HEK293 (cell line): ENCODE measurements at regions not wholly inside any gene's neighbourhood (a gene's known extent, or its start where the extent isn't known, plus 50 kb on each side); places are given as distances from the start of the nearest gene placed in this dataset.

Experiments used
- CTCF ChIA-PET: fragments of 350-600 bp; formaldehyde crosslinking; extraction: SDS; loops from one replicate; lab custom pipeline; 2021; ENCODE audit warnings: antibody characterized with exemption; lab: Yijun Ruan, JAX
- POLR2A ChIA-PET: fragments of 300-600 bp; formaldehyde crosslinking; extraction: SDS; loops from one replicate; lab custom pipeline; 2020; ENCODE audit warnings: antibody characterized with exemption, inconsistent platforms; lab: Yijun Ruan, JAX
- H3K27ac ChIP-seq: fragments of 200-500 bp; sonication (Bioruptor generic); 2 replicates; pipeline ENCODE4 v1.5.1; 2014; ENCODE audit warnings: low read depth, low read length, control low read depth, inconsistent platforms; ENCODE audit errors: extremely low read depth
- H3K36me3 ChIP-seq, 2 experiments: fragments of 200-500 bp in 1 of 2; sonication (Bioruptor generic) in 1 of 2; 1 replicate in 1 of 2; 2 replicates in 1 of 2; pipeline ENCODE4 v1.5.1; 2014 to 2017; ENCODE audit warnings: inconsistent platforms in 2 of 2, low read length in 2 of 2; ENCODE audit not compliant: control insufficient read depth in 2 of 2, insufficient read depth in 1 of 2
- H3K4me1 ChIP-seq: fragments of 200-500 bp; sonication (Bioruptor generic); 2 replicates; pipeline ENCODE4 v1.5.1; 2014; ENCODE audit warnings: mild to moderate bottlenecking, low read length, inconsistent platforms; ENCODE audit not compliant: control insufficient read depth, insufficient read depth
- H3K4me3 ChIP-seq: 2 replicates; pipeline ENCODE4 v1.5.1; 2011; ENCODE audit warnings: low read depth, mild to moderate bottlenecking, control low read depth, low read length, moderate library complexity
- H3K9me3 ChIP-seq: fragments of 200-500 bp; sonication (Bioruptor generic); 2 replicates; pipeline ENCODE4 v1.5.1; 2014; ENCODE audit warnings: low read depth, low read length, inconsistent platforms; ENCODE audit not compliant: control insufficient read depth, insufficient read depth
- HOXA7 ChIP-seq: sonication (generic); formaldehyde crosslinking; IDR thresholded peaks from 2 replicates; pipeline ENCODE4 v1.8.1; 2022; ENCODE audit warnings: missing genetic modification reagents, borderline replicate concordance
- SP3 ChIP-seq: fragments of 450-650 bp; formaldehyde crosslinking; IDR thresholded peaks from 2 replicates; pipeline ENCODE4 v1.5.1; 2016; ENCODE audit warnings: missing biosample characterization, missing genetic modification characterization
- ZBTB1 ChIP-seq: fragments of 450-650 bp; formaldehyde crosslinking; IDR thresholded peaks from 2 replicates; pipeline ENCODE4 v1.5.1; 2016; ENCODE audit warnings: missing biosample characterization, missing genetic modification characterization
- ZBTB20 ChIP-seq: fragments of 450-650 bp; formaldehyde crosslinking; IDR thresholded peaks from 2 replicates; pipeline ENCODE4 v1.5.1; 2016; ENCODE audit warnings: missing biosample characterization, missing genetic modification characterization
- ZNF114 ChIP-seq: fragments of 450-650 bp; formaldehyde crosslinking; IDR thresholded peaks from 2 replicates; pipeline ENCODE4 v1.5.0; 2017; ENCODE audit warnings: missing biosample characterization, missing genetic modification characterization
- ZNF157 ChIP-seq: fragments of 450-650 bp; formaldehyde crosslinking; IDR thresholded peaks from 2 replicates; pipeline ENCODE4 v1.5.1; 2016; ENCODE audit warnings: missing biosample characterization, missing genetic modification characterization
- ZNF404 ChIP-seq: fragments of 450-650 bp; formaldehyde crosslinking; IDR thresholded peaks from 2 replicates; pipeline ENCODE4 v1.5.1; 2017; ENCODE audit warnings: missing biosample characterization, missing genetic modification characterization
- ZNF707 ChIP-seq: fragments of 450-650 bp; formaldehyde crosslinking; IDR thresholded peaks from 2 replicates; pipeline ENCODE4 v1.5.1; 2016; ENCODE audit warnings: missing biosample characterization, missing genetic modification characterization
- ZNF791 ChIP-seq: fragments of 450-650 bp; formaldehyde crosslinking; IDR thresholded peaks from 2 replicates; pipeline ENCODE4 v1.5.1; 2016; ENCODE audit warnings: missing biosample characterization, missing genetic modification characterization
- ZNF837 ChIP-seq: fragments of 450-650 bp; formaldehyde crosslinking; IDR thresholded peaks from 2 replicates; pipeline ENCODE4 v1.5.1; 2016; ENCODE audit warnings: missing biosample characterization, missing genetic modification characterization
- ZSCAN23 ChIP-seq: fragments of 450-650 bp; formaldehyde crosslinking; IDR thresholded peaks from 2 replicates; pipeline ENCODE4 v1.5.1; 2016; ENCODE audit warnings: missing biosample characterization, missing genetic modification characterization
- TF ChIP-seq, protein P1 (sequence below): fragments of 450-650 bp; formaldehyde crosslinking; IDR thresholded peaks from 2 replicates; pipeline ENCODE4 v1.5.1; 2016; ENCODE audit warnings: missing biosample characterization, missing genetic modification characterization, borderline replicate concordance
- TF ChIP-seq, protein P2 (sequence below): fragments of 450-650 bp; formaldehyde crosslinking; IDR thresholded peaks from 2 replicates; pipeline ENCODE4 v1.5.1; 2016; ENCODE audit warnings: missing biosample characterization, missing genetic modification characterization
- TF ChIP-seq, protein P3 (sequence below): fragments of 450-650 bp; formaldehyde crosslinking; IDR thresholded peaks from 2 replicates; pipeline ENCODE4 v1.5.1; 2016; ENCODE audit warnings: missing biosample characterization, missing genetic modification characterization
- TF ChIP-seq, protein P4 (sequence below): fragments of 450-650 bp; formaldehyde crosslinking; IDR thresholded peaks from 2 replicates; pipeline ENCODE4 v1.5.1; 2016; ENCODE audit warnings: missing biosample characterization, missing genetic modification characterization, low read depth
- TF ChIP-seq, protein P5 (sequence below): fragments of 450-650 bp; formaldehyde crosslinking; IDR thresholded peaks from 2 replicates; pipeline ENCODE4 v1.5.1; 2017; ENCODE audit warnings: missing biosample characterization, missing genetic modification characterization

DNA sequence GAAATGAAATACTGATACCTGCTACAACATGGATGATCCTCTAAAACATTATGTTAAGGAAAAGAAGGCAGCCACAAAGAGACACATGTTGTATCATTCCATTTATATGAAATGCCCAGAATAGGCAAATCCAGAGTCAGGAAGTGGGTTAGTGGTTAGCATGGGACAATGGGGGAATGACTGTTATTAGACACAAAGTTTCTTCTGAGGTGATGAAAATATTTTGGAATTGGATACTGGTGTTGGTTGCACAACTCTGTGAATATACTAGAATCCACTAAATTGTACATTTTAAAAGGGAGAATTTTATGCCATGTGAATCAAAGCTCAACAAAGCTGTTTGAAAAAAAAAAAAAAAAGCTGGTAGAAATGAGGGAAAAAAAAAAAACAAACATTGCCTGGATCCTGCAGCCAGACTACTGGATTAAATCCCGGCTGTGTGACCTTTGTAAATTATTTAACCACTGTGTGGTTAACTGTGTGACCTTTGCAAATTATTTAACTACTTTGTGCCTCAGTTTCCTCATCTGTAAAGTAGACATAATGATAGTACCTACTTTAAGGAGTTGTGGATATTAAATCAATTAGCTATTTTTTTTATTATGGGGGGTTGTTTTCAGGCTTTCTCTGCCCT lies 75.6 kb upstream of the PRICKLE2 start:
- ChIA-PET POLR2A (interaction anchor here (0.6 kb wide), 1 partner anchor 54 kb away, joined by 4 read pairs; no protein-coding TSS in a partner anchor), CTCF (interaction anchor here (0.6 to 0.8 kb wide), 3 partner anchors 24 to 1138 kb away, joined by 3 to 4 read pairs (median 3); no protein-coding TSS in a partner anchor)
- Histone ChIP-seq H3K9me3 (no peaks in the 10 kb centered on the region), H3K4me3 (no peak overlapping the region), H3K4me1 (no peaks in the 10 kb centered on the region), H3K27ac (no peak overlapping the region), H3K36me3 (no peaks in the 10 kb centered on the region)
- TF ChIP-seq ZNF114 (no peak), ZBTB20 (tag by site-specific recombination) (no peak), ZNF837 (tag by site-specific recombination) (no peak), ZNF707 (no peak), ZNF157 (tag by site-specific recombination) (no peak), ZBTB1 (tag by site-specific recombination) (no peak), ZNF791 (no peak), SP3 (no peak), HOXA7 (CRISPR knock-in tag) (no peak), ZSCAN23 (no peak), ZNF404 (no peak)
- TF ChIP-seq, protein P1, sequence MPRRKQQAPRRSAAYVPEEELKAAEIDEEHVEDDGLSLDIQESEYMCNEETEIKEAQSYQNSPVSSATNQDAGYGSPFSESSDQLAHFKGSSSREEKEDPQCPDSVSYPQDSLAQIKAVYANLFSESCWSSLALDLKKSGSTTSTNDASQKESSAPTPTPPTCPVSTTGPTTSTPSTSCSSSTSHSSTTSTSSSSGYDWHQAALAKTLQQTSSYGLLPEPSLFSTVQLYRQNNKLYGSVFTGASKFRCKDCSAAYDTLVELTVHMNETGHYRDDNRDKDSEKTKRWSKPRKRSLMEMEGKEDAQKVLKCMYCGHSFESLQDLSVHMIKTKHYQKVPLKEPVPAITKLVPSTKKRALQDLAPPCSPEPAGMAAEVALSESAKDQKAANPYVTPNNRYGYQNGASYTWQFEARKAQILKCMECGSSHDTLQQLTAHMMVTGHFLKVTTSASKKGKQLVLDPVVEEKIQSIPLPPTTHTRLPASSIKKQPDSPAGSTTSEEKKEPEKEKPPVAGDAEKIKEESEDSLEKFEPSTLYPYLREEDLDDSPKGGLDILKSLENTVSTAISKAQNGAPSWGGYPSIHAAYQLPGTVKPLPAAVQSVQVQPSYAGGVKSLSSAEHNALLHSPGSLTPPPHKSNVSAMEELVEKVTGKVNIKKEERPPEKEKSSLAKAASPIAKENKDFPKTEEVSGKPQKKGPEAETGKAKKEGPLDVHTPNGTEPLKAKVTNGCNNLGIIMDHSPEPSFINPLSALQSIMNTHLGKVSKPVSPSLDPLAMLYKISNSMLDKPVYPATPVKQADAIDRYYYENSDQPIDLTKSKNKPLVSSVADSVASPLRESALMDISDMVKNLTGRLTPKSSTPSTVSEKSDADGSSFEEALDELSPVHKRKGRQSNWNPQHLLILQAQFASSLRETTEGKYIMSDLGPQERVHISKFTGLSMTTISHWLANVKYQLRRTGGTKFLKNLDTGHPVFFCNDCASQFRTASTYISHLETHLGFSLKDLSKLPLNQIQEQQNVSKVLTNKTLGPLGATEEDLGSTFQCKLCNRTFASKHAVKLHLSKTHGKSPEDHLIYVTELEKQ (tag by site-specific recombination) = no peak
- TF ChIP-seq, protein P2, sequence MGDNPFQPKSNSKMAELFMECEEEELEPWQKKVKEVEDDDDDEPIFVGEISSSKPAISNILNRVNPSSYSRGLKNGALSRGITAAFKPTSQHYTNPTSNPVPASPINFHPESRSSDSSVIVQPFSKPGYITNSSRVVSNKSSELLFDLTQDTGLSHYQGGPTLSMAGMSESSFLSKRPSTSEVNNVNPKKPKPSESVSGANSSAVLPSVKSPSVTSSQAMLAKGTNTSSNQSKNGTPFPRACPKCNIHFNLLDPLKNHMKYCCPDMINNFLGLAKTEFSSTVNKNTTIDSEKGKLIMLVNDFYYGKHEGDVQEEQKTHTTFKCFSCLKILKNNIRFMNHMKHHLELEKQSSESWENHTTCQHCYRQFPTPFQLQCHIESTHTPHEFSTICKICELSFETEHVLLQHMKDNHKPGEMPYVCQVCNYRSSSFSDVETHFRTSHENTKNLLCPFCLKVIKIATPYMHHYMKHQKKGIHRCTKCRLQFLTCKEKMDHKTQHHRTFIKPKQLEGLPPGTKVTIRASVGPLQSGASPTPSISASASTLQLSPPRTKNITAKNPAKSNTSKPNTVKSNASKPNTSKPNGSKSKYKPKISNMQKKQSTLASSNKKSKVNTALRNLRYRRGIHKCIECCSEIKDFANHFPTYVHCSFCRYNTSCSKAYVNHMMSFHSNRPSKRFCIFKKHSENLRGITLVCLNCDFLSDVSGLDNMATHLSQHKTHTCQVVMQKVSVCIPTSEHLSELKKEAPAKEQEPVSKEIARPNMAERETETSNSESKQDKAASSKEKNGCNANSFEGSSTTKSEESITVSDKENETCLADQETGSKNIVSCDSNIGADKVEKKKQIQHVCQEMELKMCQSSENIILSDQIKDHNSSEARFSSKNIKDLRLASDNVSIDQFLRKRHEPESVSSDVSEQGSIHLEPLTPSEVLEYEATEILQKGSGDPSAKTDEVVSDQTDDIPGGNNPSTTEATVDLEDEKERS (tag by site-specific recombination) = no peak
- TF ChIP-seq, protein P3, sequence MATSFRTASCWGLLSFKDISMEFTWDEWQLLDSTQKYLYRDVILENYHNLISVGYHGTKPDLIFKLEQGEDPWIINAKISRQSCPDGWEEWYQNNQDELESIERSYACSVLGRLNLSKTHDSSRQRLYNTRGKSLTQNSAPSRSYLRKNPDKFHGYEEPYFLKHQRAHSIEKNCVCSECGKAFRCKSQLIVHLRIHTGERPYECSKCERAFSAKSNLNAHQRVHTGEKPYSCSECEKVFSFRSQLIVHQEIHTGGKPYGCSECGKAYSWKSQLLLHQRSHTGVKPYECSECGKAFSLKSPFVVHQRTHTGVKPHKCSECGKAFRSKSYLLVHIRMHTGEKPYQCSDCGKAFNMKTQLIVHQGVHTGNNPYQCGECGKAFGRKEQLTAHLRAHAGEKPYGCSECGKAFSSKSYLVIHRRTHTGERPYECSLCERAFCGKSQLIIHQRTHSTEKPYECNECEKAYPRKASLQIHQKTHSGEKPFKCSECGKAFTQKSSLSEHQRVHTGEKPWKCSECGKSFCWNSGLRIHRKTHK (tag by site-specific recombination) = no peak
- TF ChIP-seq, protein P4, sequence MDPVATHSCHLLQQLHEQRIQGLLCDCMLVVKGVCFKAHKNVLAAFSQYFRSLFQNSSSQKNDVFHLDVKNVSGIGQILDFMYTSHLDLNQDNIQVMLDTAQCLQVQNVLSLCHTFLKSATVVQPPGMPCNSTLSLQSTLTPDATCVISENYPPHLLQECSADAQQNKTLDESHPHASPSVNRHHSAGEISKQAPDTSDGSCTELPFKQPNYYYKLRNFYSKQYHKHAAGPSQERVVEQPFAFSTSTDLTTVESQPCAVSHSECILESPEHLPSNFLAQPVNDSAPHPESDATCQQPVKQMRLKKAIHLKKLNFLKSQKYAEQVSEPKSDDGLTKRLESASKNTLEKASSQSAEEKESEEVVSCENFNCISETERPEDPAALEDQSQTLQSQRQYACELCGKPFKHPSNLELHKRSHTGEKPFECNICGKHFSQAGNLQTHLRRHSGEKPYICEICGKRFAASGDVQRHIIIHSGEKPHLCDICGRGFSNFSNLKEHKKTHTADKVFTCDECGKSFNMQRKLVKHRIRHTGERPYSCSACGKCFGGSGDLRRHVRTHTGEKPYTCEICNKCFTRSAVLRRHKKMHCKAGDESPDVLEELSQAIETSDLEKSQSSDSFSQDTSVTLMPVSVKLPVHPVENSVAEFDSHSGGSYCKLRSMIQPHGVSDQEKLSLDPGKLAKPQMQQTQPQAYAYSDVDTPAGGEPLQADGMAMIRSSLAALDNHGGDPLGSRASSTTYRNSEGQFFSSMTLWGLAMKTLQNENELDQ (tag by site-specific recombination) = no peak
- TF ChIP-seq, protein P5, sequence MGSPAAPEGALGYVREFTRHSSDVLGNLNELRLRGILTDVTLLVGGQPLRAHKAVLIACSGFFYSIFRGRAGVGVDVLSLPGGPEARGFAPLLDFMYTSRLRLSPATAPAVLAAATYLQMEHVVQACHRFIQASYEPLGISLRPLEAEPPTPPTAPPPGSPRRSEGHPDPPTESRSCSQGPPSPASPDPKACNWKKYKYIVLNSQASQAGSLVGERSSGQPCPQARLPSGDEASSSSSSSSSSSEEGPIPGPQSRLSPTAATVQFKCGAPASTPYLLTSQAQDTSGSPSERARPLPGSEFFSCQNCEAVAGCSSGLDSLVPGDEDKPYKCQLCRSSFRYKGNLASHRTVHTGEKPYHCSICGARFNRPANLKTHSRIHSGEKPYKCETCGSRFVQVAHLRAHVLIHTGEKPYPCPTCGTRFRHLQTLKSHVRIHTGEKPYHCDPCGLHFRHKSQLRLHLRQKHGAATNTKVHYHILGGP (tag by site-specific recombination) = no peak
